Sigmoid colon (tissue), 6 donors: ENCODE measurements at regions not wholly inside any gene's neighbourhood (a gene's known extent, or its start where the extent isn't known, plus 50 kb on each side); places are given as distances from the start of the nearest gene placed in this dataset.
"Not testable (repeated sequence)": the region's sequence is repeated elsewhere in the genome, so short reads cannot be mapped to it uniquely, and the experiment has no call there.

Source experiments
- DNase-seq: peaks from one replicate; pipeline ENCODE4 v3.0.0-alpha.2; 2019
- H3K27ac ChIP-seq, 4 donors: fragments of 200-600 bp; sonication (generic); one replicate each; pipeline ENCODE4 v1.5.1; 2016 to 2019; ENCODE audit warnings: mild to moderate bottlenecking in 1 of 4
- H3K27me3 ChIP-seq, 3 donors: fragments of 200-600 bp; sonication (generic); one replicate each; pipeline ENCODE4 v1.5.1; 2019; ENCODE audit warnings: mild to moderate bottlenecking in 1 of 3
- H3K36me3 ChIP-seq, 4 donors: fragments of 200-600 bp; sonication (generic); one replicate each; pipeline ENCODE4 v1.5.1; 2016 to 2019
- H3K4me1 ChIP-seq, 4 donors: fragments of 200-600 bp; sonication (generic); one replicate each; pipeline ENCODE4 v1.5.1; 2017 to 2019
- H3K4me3 ChIP-seq, 4 donors: fragments of 200-600 bp; sonication (generic); one replicate each; pipeline ENCODE4 v1.5.1; 2017 to 2019; ENCODE audit warnings: mild to moderate bottlenecking in 2 of 4, moderate library complexity in 1 of 4
- H3K9me3 ChIP-seq, 4 donors: fragments of 200-600 bp in 3 of 4; sonication (generic) in 3 of 4; one replicate each; pipeline versions ENCODE4 v1.5.1 to v1.6.1; 2013 to 2019
- CTCF ChIP-seq, 4 experiments: fragments of 450-650 bp in 3 of 4; fragments of 200-600 bp in 1 of 4; IDR thresholded peaks; one replicate each; pipeline ENCODE4 v1.5.1; 2016 to 2019; ENCODE audit warnings: antibody characterized with exemption in 4 of 4, mild to moderate bottlenecking in 3 of 4, moderate library complexity in 2 of 4
- EP300 ChIP-seq, 4 donors: sonication (generic); formaldehyde crosslinking; IDR thresholded peaks; one replicate each; pipeline ENCODE4 v1.6.1; 2017; ENCODE audit warnings: antibody characterized with exemption in 4 of 4
- POLR2A ChIP-seq, 2 donors: fragments of 450-650 bp; IDR thresholded peaks; one replicate each; pipeline ENCODE4 v1.6.1; 2016; ENCODE audit warnings: antibody characterized with exemption in 2 of 2, mild to moderate bottlenecking in 2 of 2, moderate library complexity in 2 of 2
- POLR2AphosphoS5 ChIP-seq, 4 donors: sonication (generic); formaldehyde crosslinking; IDR thresholded peaks; one replicate each; pipeline ENCODE4 v1.6.1; 2017; ENCODE audit warnings: antibody characterized with exemption in 4 of 4
- WGBS, 2 donors: extraction: QIAGEN DNeasy Blood & Tissue Kit; methylation state at CpG; one replicate each; pipeline ENCODE4 v1.1.7; 2013; 5-methylcytosine and 5-hydroxymethylcytosine counted together
- intact Hi-C: fragments of 100-400 bp; cut with DNase I; formaldehyde crosslinking; loops from one replicate; pipeline ENCODE4 v1.15.1; 2023
- donor health status: healthy with polysubstance abuse.
- donor health status: healthy.

- H3K27me3 ChIP-seq, result no peaks in the 10 kb centered on the region
- WGBS, 2 donors, result 96 to 97% methylated on average over 3 of the region's 3 CpGs
- H3K27ac ChIP-seq, result no peak overlapping the region
- no peaks in the 10 kb centered on the region for H3K36me3 ChIP-seq
- H3K9me3 ChIP-seq, result peaks cover 0 to 8% (median 4%) of the 10 kb centered on the region in 4 donors
- H3K4me1 ChIP-seq, result no peaks in the 10 kb centered on the region
- intact Hi-C loops, result no loop called here
- DNase-seq, result no peak
- TF ChIP-seq POLR2AphosphoS5 (IDR thresholded peaks at IDR 0.05) (no peak), CTCF (IDR thresholded peaks at IDR 0.05) (no peak), POLR2A (IDR thresholded peaks at IDR 0.05) (no peak), EP300 (IDR thresholded peaks at IDR 0.05) (no peak)
- H3K4me3 ChIP-seq, result no peak overlapping the region
Observed at GRCh38 chr7:149573519-149573918, 75.9 kb upstream of the ZNF746 start.

- DNase-seq, intact Hi-C loops, H3K4me1 ChIP-seq, H3K27ac ChIP-seq, H3K4me3 ChIP-seq, H3K36me3 ChIP-seq, H3K9me3 ChIP-seq, H3K27me3 ChIP-seq: not testable (repeated sequence)
- 95 to 97% methylated on average over 8 of the region's 8 CpGs for WGBS, 2 donors
Observed at GRCh38 chr7:149572920-149573319, 75.3 kb upstream of the ZNF746 start.

- 96 to 99% methylated on average over 11 of the region's 11 CpGs for WGBS, 2 donors
Observed at GRCh38 chr7:149570784-149571183, 73.2 kb upstream of the ZNF746 start.

GRCh38 chr7:149569726-149570422, 72.3 kb upstream of the ZNF746 start:
- H3K36me3 ChIP-seq, result no peaks in the 10 kb centered on the region
- H3K9me3 ChIP-seq, result peaks cover 0 to 6% (median 4%) of the 10 kb centered on the region in 4 donors
- TF ChIP-seq POLR2AphosphoS5 (IDR thresholded peaks at IDR 0.05) (no peak), CTCF (IDR thresholded peaks at IDR 0.05) (no peak), EP300 (IDR thresholded peaks at IDR 0.05) (no peak), POLR2A (IDR thresholded peaks at IDR 0.05) (no peak)
- 97% methylated on average over 12 of the region's 12 CpGs for WGBS, 2 donors
- no peak for DNase-seq
- no peak overlapping the region for H3K27ac ChIP-seq
- H3K27me3 ChIP-seq, result no peaks in the 10 kb centered on the region
- no peak overlapping the region for H3K4me3 ChIP-seq
- intact Hi-C loops, result no loop called here
- peaks cover 0 to 28% (median 21%) of the 10 kb centered on the region in 4 donors for H3K4me1 ChIP-seq

More at GRCh38 chr7:149570784-149571183, 73.2 kb upstream of the ZNF746 start:
- Histone ChIP-seq H3K4me3 (no peak overlapping the region), H3K4me1 (peaks cover 0 to 23% (median 19%) of the 10 kb centered on the region in 4 donors), H3K36me3 (no peaks in the 10 kb centered on the region), H3K27ac (no peak overlapping the region), H3K27me3 (no peaks in the 10 kb centered on the region), H3K9me3 (peaks cover 0 to 8% (median 4%) of the 10 kb centered on the region in 4 donors)
- TF ChIP-seq POLR2AphosphoS5 (IDR thresholded peaks at IDR 0.05) (no peak), EP300 (IDR thresholded peaks at IDR 0.05) (no peak), CTCF (IDR thresholded peaks at IDR 0.05) (no peak), POLR2A (IDR thresholded peaks at IDR 0.05) (no peak)
- intact Hi-C loops, result no loop called here
- no peak for DNase-seq

- DNase-seq, result no peak
- no peak overlapping the region for H3K4me3 ChIP-seq
- 97% methylated on average over 6 of the region's 6 CpGs for WGBS, 2 donors
- peaks cover 0 to 29% (median 24%) of the 10 kb centered on the region in 4 donors for H3K4me1 ChIP-seq
- peaks cover 0 to 6% (median 4%) of the 10 kb centered on the region in 4 donors for H3K9me3 ChIP-seq
- H3K36me3 ChIP-seq, result no peaks in the 10 kb centered on the region
- no peak for TF ChIP-seq POLR2AphosphoS5 (IDR thresholded peaks at IDR 0.05)
- no peak for TF ChIP-seq EP300 (IDR thresholded peaks at IDR 0.05)
- TF ChIP-seq POLR2A (IDR thresholded peaks at IDR 0.05), result no peak
- TF ChIP-seq CTCF (IDR thresholded peaks at IDR 0.05), result no peak
- no peaks in the 10 kb centered on the region for H3K27me3 ChIP-seq
- intact Hi-C loops, result no loop called here
- H3K27ac ChIP-seq, result no peak overlapping the region
Observed at GRCh38 chr7:149569025-149569725, 71.6 kb upstream of the ZNF746 start.
